Nephron (organoid): ENCODE measurements at regions not wholly inside any gene's neighbourhood (a gene's known extent, or its start where the extent isn't known, plus 50 kb on each side); places are given as distances from the start of the nearest gene placed in this dataset.
A peak's percentile ranks its signal among the peaks of the same experiment; 100 is the strongest.

Experiments
- H3K27ac Mint-ChIP-seq, 3 experiments: 2 replicates each; pipeline ENCODE4 v1.8.0; 2020; ENCODE audit warnings: mixed read lengths in 3 of 3, mild to moderate bottlenecking in 2 of 3, moderate library complexity in 1 of 3
- H3K27me3 Mint-ChIP-seq: 2 replicates; pipeline ENCODE4 v1.8.0; 2021; ENCODE audit warnings: low read depth, mild to moderate bottlenecking, moderate library complexity, mixed read lengths
- H3K36me3 Mint-ChIP-seq: 2 replicates; pipeline ENCODE4 v1.8.0; 2020; ENCODE audit warnings: low read depth, mixed read lengths
- H3K4me1 Mint-ChIP-seq: 2 replicates; pipeline ENCODE4 v1.8.0; 2020; ENCODE audit warnings: mixed read lengths
- H3K4me3 Mint-ChIP-seq, 3 experiments: 2 replicates each; pipeline ENCODE4 v1.8.0; 2020; ENCODE audit warnings: mild to moderate bottlenecking in 3 of 3, mixed read lengths in 3 of 3, moderate library complexity in 2 of 3
- H3K9me3 Mint-ChIP-seq: 2 replicates; pipeline ENCODE4 v1.8.0; 2020; ENCODE audit warnings: mixed read lengths
- TF ChIP-seq, protein P1 (sequence below), 3 experiments: fragments of 200-600 bp; sonication (generic); IDR thresholded peaks; one replicate each; pipeline ENCODE4 v1.5.0; 2021; ENCODE audit warnings: antibody characterized with exemption in 3 of 3; ENCODE audit not compliant: unreplicated experiment in 3 of 3

- Mint-ChIP-seq H3K9me3 (no peaks in the 10 kb centered on the region), H3K27me3 (peaks cover 54% of the 10 kb centered on the region), H3K4me1 (peaks cover 5% of the 10 kb centered on the region), H3K36me3 (no peaks in the 10 kb centered on the region), H3K27ac (peak overlapping the region in 1 of 3 experiments; percentile 19), H3K4me3 (no peak overlapping the region)
- TF ChIP-seq, protein P1, sequence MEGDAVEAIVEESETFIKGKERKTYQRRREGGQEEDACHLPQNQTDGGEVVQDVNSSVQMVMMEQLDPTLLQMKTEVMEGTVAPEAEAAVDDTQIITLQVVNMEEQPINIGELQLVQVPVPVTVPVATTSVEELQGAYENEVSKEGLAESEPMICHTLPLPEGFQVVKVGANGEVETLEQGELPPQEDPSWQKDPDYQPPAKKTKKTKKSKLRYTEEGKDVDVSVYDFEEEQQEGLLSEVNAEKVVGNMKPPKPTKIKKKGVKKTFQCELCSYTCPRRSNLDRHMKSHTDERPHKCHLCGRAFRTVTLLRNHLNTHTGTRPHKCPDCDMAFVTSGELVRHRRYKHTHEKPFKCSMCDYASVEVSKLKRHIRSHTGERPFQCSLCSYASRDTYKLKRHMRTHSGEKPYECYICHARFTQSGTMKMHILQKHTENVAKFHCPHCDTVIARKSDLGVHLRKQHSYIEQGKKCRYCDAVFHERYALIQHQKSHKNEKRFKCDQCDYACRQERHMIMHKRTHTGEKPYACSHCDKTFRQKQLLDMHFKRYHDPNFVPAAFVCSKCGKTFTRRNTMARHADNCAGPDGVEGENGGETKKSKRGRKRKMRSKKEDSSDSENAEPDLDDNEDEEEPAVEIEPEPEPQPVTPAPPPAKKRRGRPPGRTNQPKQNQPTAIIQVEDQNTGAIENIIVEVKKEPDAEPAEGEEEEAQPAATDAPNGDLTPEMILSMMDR (IDR thresholded peaks at IDR 0.05; ENCODE audit: unreplicated experiment in 3 of 3): peak in 2 of 3 experiments; percentile 11 to 16
These were observed 151.4 kb downstream of the RPLP1 start for GRCh38 chr15:69604072-69604411.

GRCh38 chr15:69606144-69606543 is 153.5 kb downstream of the RPLP1 start:
- Mint-ChIP-seq H3K36me3 (no peaks in the 10 kb centered on the region), H3K9me3 (no peaks in the 10 kb centered on the region), H3K4me3 (no peak overlapping the region), H3K27ac (no peak overlapping the region), H3K4me1 (peaks cover 5% of the 10 kb centered on the region), H3K27me3 (peaks cover 43% of the 10 kb centered on the region)
- TF ChIP-seq, protein P1 (IDR thresholded peaks at IDR 0.05; ENCODE audit: unreplicated experiment in 3 of 3): no peak

DNA sequence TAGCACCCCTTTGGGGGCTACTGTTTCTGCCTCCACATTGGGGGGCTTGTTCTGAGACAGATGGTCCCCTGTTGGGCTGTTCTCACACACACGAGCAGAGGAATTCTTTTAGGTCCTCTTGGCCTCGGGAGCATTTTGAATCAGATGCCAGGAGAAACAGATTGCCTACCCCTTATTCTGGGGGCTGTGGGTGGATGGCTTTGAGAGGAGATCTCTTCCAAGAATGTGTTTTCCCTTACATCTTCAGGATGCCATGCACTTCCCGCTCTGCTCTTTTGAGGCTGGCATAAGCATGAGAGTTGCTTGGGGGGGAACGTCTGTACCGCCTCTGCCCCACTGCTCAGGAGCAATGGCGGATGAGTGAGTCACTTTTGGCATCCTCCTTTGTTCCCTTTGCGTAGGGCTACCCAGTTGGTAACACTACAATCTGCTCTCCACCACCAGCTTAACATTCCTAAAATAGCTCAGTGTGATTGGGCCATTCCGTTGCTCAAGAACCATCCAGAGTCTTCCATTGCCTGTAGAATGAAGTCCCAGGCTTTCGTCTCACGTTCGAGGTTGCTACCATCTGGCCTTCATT is 154.4 kb downstream of the RPLP1 start:
- TF ChIP-seq, protein P1 (IDR thresholded peaks at IDR 0.05; ENCODE audit: unreplicated experiment in 3 of 3): no peak
- no peak overlapping the region for H3K4me3 Mint-ChIP-seq
- H3K27me3 Mint-ChIP-seq: peaks cover 42% of the 10 kb centered on the region
- H3K27ac Mint-ChIP-seq: no peak overlapping the region
- H3K36me3 Mint-ChIP-seq: no peaks in the 10 kb centered on the region
- H3K4me1 Mint-ChIP-seq: peaks cover 5% of the 10 kb centered on the region
- no peaks in the 10 kb centered on the region for H3K9me3 Mint-ChIP-seq

- no peaks in the 10 kb centered on the region for H3K9me3 Mint-ChIP-seq
- no peak overlapping the region for H3K4me3 Mint-ChIP-seq
- peaks cover 5% of the 10 kb centered on the region for H3K4me1 Mint-ChIP-seq
- TF ChIP-seq, protein P1 (IDR thresholded peaks at IDR 0.05; ENCODE audit: unreplicated experiment in 3 of 3): no peak
- no peaks in the 10 kb centered on the region for H3K36me3 Mint-ChIP-seq
- no peak overlapping the region for H3K27ac Mint-ChIP-seq
- H3K27me3 Mint-ChIP-seq: peaks cover 35% of the 10 kb centered on the region
These were observed 156.0 kb downstream of the RPLP1 start for GRCh38 chr15:69608661-69609060.

DNA sequence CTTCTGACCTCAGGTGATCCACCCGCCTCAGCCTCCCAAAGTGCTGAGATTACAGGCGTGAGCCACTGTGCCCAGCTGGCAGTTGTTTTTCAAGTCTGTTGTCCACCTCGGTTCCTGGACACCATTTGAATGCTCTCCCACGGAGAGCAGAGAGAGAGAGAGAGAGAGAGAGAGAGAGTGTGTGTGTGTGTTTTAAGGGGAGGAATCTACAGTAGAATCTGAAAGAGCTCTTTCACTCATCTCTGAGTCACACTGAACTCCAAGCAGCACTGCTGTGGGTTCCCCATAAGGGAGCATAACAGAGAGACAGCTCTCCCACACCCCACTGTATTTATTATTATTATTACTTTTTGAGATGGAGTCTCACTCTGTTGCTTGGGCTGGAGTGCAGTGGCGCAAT is 156.6 kb downstream of the RPLP1 start:
- H3K4me3 Mint-ChIP-seq: no peak overlapping the region
- peaks cover 31% of the 10 kb centered on the region for H3K27me3 Mint-ChIP-seq
- no peaks in the 10 kb centered on the region for H3K36me3 Mint-ChIP-seq
- no peak overlapping the region for H3K27ac Mint-ChIP-seq
- H3K9me3 Mint-ChIP-seq: no peaks in the 10 kb centered on the region
- no peaks in the 10 kb centered on the region for H3K4me1 Mint-ChIP-seq
- TF ChIP-seq, protein P1 (IDR thresholded peaks at IDR 0.05; ENCODE audit: unreplicated experiment in 3 of 3): no peak

DNA sequence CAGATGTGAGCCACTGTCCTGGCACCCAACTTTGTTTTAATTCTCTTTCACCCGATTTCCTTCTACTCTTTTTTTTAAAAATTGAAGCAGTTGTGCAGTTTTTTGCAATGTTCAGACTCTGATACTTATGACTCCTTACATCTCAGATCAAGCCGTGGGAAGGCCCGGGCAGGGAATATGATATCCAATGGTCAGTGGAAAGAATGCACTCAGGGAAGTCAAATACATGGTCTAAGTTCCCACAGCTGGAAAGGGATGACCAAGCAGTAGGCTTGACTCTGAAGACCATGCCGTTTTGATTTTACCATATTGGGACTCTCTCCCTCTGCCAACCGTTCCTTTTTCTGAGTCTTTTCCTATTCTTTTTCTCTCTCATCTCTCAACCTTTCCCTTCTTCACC is 157.2 kb downstream of the RPLP1 start:
- Mint-ChIP-seq H3K4me3 (no peak overlapping the region), H3K9me3 (no peaks in the 10 kb centered on the region), H3K27ac (no peak overlapping the region), H3K36me3 (no peaks in the 10 kb centered on the region), H3K4me1 (no peaks in the 10 kb centered on the region), H3K27me3 (peaks cover 34% of the 10 kb centered on the region)
- TF ChIP-seq, protein P1 (IDR thresholded peaks at IDR 0.05; ENCODE audit: unreplicated experiment in 3 of 3): no peak
